HG02981 (cell line): ENCODE measurements at regions not wholly inside any gene's neighbourhood (a gene's known extent, or its start where the extent isn't known, plus 50 kb on each side); places are given as distances from the start of the nearest gene placed in this dataset.
"Not testable (repeated sequence)": the region's sequence is repeated elsewhere in the genome, so short reads cannot be mapped to it uniquely, and the experiment has no call there.

ENCODE experiments used
- ATAC-seq: cut with Tn5 transposase; IDR thresholded peaks from one replicate; pipeline ENCODE4 v1.9.1; 2021; ENCODE audit warnings: mild to moderate bottlenecking, moderate library complexity; ENCODE audit not compliant: unreplicated experiment

- ATAC-seq = not testable (repeated sequence)
Measured at GRCh38 chr11:92465410-92465809, 240.8 kb downstream of the FAT3 start.

- no peak for ATAC-seq
Measured at GRCh38 chr11:92473736-92474135, 249.1 kb downstream of the FAT3 start.

GRCh38 chr11:92475316-92475715 is 250.7 kb downstream of the FAT3 start:
- no peak for ATAC-seq

- ATAC-seq = no peak
Measured at GRCh38 chr11:92475819-92476218, 251.2 kb downstream of the FAT3 start.

- no peak for ATAC-seq
Measured at GRCh38 chr11:92477686-92478085, 253.1 kb downstream of the FAT3 start.

- no peak for ATAC-seq
Measured at GRCh38 chr11:92480499-92480898, 255.9 kb downstream of the FAT3 start.

GRCh38 chr11:92482492-92483060 is 258.0 kb downstream of the FAT3 start:
- ATAC-seq = no peak

- ATAC-seq = no peak
Measured at GRCh38 chr11:92484570-92484969, 260.0 kb downstream of the FAT3 start.

GRCh38 chr11:92489826-92490399 is 265.3 kb downstream of the FAT3 start:
- no peak for ATAC-seq

GRCh38 chr11:92492372-92492771 is 267.8 kb downstream of the FAT3 start:
- no peak for ATAC-seq

- no peak for ATAC-seq
Measured at GRCh38 chr11:92495107-92495793, 270.6 kb downstream of the FAT3 start.

GRCh38 chr11:92500453-92500852 is 275.8 kb downstream of the FAT3 start:
- no peak for ATAC-seq

- ATAC-seq = no peak
Measured at GRCh38 chr11:92501066-92501739, 276.6 kb downstream of the FAT3 start.

GRCh38 chr11:92504004-92504403 is 279.4 kb downstream of the FAT3 start:
- ATAC-seq = no peak

GRCh38 chr11:92504534-92504933 is 279.9 kb downstream of the FAT3 start:
- ATAC-seq = no peak

- ATAC-seq = no peak
Measured at GRCh38 chr11:92505689-92506088, 281.1 kb downstream of the FAT3 start.

GRCh38 chr11:92506809-92507336 is 282.3 kb downstream of the FAT3 start:
- ATAC-seq = no peak

GRCh38 chr11:92510591-92510990 is 286.0 kb downstream of the FAT3 start:
- ATAC-seq = no peak

GRCh38 chr11:92511522-92512203 is 287.0 kb downstream of the FAT3 start:
- no peak for ATAC-seq

GRCh38 chr11:92512204-92512569 is 287.6 kb downstream of the FAT3 start:
- no peak for ATAC-seq

GRCh38 chr11:92523611-92524010 is 299.0 kb downstream of the FAT3 start:
- ATAC-seq = no peak
